Panc1 (cell line): ENCODE measurements at regions not wholly inside any gene's neighbourhood (a gene's known extent, or its start where the extent isn't known, plus 50 kb on each side); places are given as distances from the start of the nearest gene placed in this dataset.
"Not testable (repeated sequence)": the region's sequence is repeated elsewhere in the genome, so short reads cannot be mapped to it uniquely, and the experiment has no call there.

Experiments used
- ATAC-seq: fragments of 200-7000 bp; cut with Tn5 transposase; 2 replicates; pipeline ENCODE4 v1.9.1; 2020; ENCODE audit warnings: mild to moderate bottlenecking, moderate library complexity
- BruUV-seq: library from RNA; stranded (reverse); fragments of 400-500 nt; replicated peaks from 2 replicates; lab custom pipeline; 2021; lab: Mats Ljungman, UMichigan
- CTCF ChIA-PET: fragments of 300-600 bp; sonication (Branson Sonifier 250); formaldehyde crosslinking; loops from one replicate; lab custom pipeline; 2022; ENCODE audit warnings: antibody characterized with exemption; lab: Charles Lee
- POLR2A ChIA-PET: fragments of 300-600 bp; sonication (Branson Sonifier 250); formaldehyde crosslinking; loops from one replicate; lab custom pipeline; 2022; ENCODE audit warnings: antibody characterized with exemption; lab: Charles Lee
- DNase-seq: peaks from one replicate; pipeline ENCODE4 v3.0.0-alpha.2; 2010; ENCODE audit warnings: low read depth, low spot score
- H3K27ac ChIP-seq: 2 replicates; pipeline ENCODE4 v1.5.1; 2011; ENCODE audit warnings: mild to moderate bottlenecking, low read length, inconsistent platforms
- H3K27me3 ChIP-seq: fragments of 200-500 bp; sonication (Bioruptor generic); 2 replicates; pipeline ENCODE4 v1.6.0; 2014; ENCODE audit warnings: low read length, inconsistent platforms; ENCODE audit not compliant: control insufficient read depth, insufficient read depth
- H3K36me3 ChIP-seq: fragments of 200-500 bp; sonication (Bioruptor generic); 2 replicates; pipeline ENCODE4 v1.5.1; 2014; ENCODE audit warnings: inconsistent platforms, mild to moderate bottlenecking, low read length, moderate library complexity; ENCODE audit not compliant: control insufficient read depth, insufficient read depth
- H3K4me1 ChIP-seq: 2 replicates; pipeline ENCODE4 v1.5.1; 2011; ENCODE audit warnings: inconsistent platforms, mild to moderate bottlenecking, low read length, moderate library complexity; ENCODE audit not compliant: control insufficient read depth, insufficient read depth
- H3K4me3 ChIP-seq, 2 experiments: 2 replicates each; pipeline ENCODE4 v1.5.1; 2011 to 2012; ENCODE audit warnings: low read depth in 2 of 2, low read length in 2 of 2, mild to moderate bottlenecking in 2 of 2, inconsistent platforms in 1 of 2, moderate library complexity in 1 of 2
- H3K9me3 ChIP-seq: fragments of 200-500 bp; sonication (Bioruptor generic); 2 replicates; pipeline ENCODE4 v1.5.1; 2014; ENCODE audit warnings: low read depth, mild to moderate bottlenecking, inconsistent platforms, low read length, moderate library complexity; ENCODE audit not compliant: control insufficient read depth, insufficient read depth
- POLR2AphosphoS5 ChIP-seq: IDR thresholded peaks from 2 replicates; pipeline ENCODE4 v1.6.1; 2012; ENCODE audit warnings: mild to moderate bottlenecking, low read depth, low read length, moderate library complexity
- SIN3A ChIP-seq: IDR thresholded peaks from 2 replicates; pipeline ENCODE4 v1.6.1; 2012; ENCODE audit warnings: low read depth, mild to moderate bottlenecking, low read length, moderate library complexity, borderline replicate concordance; ENCODE audit not compliant: insufficient read depth
- TCF7L2 ChIP-seq: IDR thresholded peaks from 2 replicates; pipeline ENCODE4 v1.6.1; 2011; ENCODE audit warnings: mild to moderate bottlenecking, low read depth, low read length, inconsistent platforms
- in situ Hi-C: cut with HindIII; loops from 2 replicates; pipeline ENCODE4 v1.10.0; 2016; ENCODE audit warnings: low sequenced_read_pairs, low pct_unique_long_range_greater_than_20kb
- intact Hi-C: fragments of 100-400 bp; cut with micrococcal nuclease; formaldehyde crosslinking; loops from one replicate; pipeline ENCODE4 v1.10.0; 2022; ENCODE audit not compliant: unreplicated experiment
- TF ChIP-seq, protein P1 (sequence below), 2 experiments: IDR thresholded peaks; 2 replicates each; pipeline ENCODE4 v1.6.1; 2011 to 2012; ENCODE audit warnings: low read depth in 2 of 2, control low read depth in 1 of 2, low read length in 1 of 2, mild to moderate bottlenecking in 1 of 2, moderate library complexity in 1 of 2; ENCODE audit not compliant: insufficient read depth in 1 of 2
- TF ChIP-seq, protein P2 (sequence below): fragments of 450-650 bp; IDR thresholded peaks from 2 replicates; pipeline ENCODE4 v1.5.1; 2017; ENCODE audit warnings: mild to moderate bottlenecking

DNA sequence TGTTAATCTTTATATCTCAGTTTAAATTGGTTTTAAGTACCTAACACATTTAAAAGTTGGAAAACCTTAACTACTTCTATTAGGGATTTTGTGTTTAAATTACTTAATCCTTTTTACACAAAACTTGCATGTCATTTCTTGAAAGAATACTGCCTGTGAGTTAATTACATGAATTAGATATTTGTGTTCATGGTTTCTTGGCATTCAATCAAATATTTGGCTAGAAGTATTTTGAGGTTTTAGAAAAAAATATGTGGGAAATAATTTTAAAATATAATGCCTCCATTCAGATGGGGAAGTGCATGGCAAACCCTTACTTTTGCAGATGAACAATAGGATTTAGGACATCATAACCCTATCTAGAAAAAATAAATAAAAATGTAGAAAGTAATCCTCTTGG lies 186.5 kb upstream of the SEMA3E start:
- no peak for TF ChIP-seq TCF7L2
- no peak for TF ChIP-seq SIN3A
- TF ChIP-seq, protein P1, sequence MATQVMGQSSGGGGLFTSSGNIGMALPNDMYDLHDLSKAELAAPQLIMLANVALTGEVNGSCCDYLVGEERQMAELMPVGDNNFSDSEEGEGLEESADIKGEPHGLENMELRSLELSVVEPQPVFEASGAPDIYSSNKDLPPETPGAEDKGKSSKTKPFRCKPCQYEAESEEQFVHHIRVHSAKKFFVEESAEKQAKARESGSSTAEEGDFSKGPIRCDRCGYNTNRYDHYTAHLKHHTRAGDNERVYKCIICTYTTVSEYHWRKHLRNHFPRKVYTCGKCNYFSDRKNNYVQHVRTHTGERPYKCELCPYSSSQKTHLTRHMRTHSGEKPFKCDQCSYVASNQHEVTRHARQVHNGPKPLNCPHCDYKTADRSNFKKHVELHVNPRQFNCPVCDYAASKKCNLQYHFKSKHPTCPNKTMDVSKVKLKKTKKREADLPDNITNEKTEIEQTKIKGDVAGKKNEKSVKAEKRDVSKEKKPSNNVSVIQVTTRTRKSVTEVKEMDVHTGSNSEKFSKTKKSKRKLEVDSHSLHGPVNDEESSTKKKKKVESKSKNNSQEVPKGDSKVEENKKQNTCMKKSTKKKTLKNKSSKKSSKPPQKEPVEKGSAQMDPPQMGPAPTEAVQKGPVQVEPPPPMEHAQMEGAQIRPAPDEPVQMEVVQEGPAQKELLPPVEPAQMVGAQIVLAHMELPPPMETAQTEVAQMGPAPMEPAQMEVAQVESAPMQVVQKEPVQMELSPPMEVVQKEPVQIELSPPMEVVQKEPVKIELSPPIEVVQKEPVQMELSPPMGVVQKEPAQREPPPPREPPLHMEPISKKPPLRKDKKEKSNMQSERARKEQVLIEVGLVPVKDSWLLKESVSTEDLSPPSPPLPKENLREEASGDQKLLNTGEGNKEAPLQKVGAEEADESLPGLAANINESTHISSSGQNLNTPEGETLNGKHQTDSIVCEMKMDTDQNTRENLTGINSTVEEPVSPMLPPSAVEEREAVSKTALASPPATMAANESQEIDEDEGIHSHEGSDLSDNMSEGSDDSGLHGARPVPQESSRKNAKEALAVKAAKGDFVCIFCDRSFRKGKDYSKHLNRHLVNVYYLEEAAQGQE (IDR thresholded peaks at IDR 0.05; ENCODE audit: insufficient read depth in 1 of 2, low read depth in 2 of 2, low read length in 1 of 2) = no peak
- TF ChIP-seq, protein P2, sequence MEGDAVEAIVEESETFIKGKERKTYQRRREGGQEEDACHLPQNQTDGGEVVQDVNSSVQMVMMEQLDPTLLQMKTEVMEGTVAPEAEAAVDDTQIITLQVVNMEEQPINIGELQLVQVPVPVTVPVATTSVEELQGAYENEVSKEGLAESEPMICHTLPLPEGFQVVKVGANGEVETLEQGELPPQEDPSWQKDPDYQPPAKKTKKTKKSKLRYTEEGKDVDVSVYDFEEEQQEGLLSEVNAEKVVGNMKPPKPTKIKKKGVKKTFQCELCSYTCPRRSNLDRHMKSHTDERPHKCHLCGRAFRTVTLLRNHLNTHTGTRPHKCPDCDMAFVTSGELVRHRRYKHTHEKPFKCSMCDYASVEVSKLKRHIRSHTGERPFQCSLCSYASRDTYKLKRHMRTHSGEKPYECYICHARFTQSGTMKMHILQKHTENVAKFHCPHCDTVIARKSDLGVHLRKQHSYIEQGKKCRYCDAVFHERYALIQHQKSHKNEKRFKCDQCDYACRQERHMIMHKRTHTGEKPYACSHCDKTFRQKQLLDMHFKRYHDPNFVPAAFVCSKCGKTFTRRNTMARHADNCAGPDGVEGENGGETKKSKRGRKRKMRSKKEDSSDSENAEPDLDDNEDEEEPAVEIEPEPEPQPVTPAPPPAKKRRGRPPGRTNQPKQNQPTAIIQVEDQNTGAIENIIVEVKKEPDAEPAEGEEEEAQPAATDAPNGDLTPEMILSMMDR = no peak
- no peaks in the 10 kb centered on the region for H3K36me3 ChIP-seq
- no peaks in the 10 kb centered on the region for H3K27me3 ChIP-seq
- H3K4me1 ChIP-seq = no peaks in the 10 kb centered on the region
- ATAC-seq (no peak), DNase-seq (no peak)
- ChIA-PET POLR2A (no interaction called here), CTCF (no interaction called here)
- no peak overlapping the region for H3K4me3 ChIP-seq
- no TSS peak for BruUV-seq
- no peaks in the 10 kb centered on the region for H3K9me3 ChIP-seq
- intact Hi-C loops = no loop called here
- H3K27ac ChIP-seq = no peak overlapping the region
- in situ Hi-C loops = no loop called here

DNA sequence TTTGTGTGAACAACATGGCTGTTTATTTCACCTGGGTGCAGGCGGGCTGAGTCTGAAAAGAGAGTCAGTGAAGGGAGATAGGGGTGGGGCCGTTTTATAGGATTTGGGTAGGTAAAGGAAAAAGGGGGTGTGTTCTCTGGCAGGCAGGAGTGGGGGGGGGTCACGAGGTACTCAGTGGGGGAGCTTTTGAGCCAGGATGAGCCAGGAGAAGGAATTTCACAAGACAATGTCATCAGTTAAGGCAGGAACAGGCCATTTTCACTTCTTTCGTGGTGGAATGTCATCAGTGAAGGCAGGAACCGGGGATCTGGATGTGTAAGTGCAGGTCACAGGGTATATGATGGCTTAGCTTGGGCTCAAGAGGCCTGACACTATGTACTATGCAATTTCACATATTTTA lies 184.8 kb upstream of the SEMA3E start:
- H3K27ac ChIP-seq, H3K36me3 ChIP-seq, H3K4me1 ChIP-seq, H3K4me3 ChIP-seq, BruUV-seq, in situ Hi-C loops, ATAC-seq, DNase-seq, CTCF ChIA-PET, H3K27me3 ChIP-seq, intact Hi-C loops, H3K9me3 ChIP-seq, POLR2A ChIA-PET: not testable (repeated sequence)

DNA sequence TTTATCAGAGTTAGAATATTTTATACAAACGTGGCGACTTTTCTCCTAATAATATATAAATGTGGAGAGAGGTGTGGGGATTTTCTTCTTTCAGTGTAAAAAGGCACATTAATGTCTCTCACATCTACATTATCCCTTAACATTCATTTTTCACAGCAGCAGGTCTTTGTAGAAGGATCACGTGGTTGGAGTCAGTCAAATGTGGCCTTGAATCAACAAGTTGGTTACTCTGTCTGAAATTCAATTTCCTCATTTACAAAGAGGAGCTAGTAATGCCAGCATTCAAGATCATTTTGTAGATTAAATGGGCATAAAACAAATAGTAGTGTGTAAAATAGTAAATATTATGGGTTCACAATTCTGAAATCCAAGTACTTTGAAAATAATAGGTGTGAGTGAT lies 183.1 kb upstream of the SEMA3E start:
- in situ Hi-C loops = no loop called here
- Histone ChIP-seq H3K27ac (no peak overlapping the region), H3K9me3 (no peaks in the 10 kb centered on the region), H3K36me3 (no peaks in the 10 kb centered on the region), H3K4me3 (no peak overlapping the region), H3K4me1 (no peaks in the 10 kb centered on the region), H3K27me3 (no peaks in the 10 kb centered on the region)
- TF ChIP-seq, protein P2 = no peak
- TF ChIP-seq POLR2AphosphoS5 (no peak), SIN3A (no peak), TCF7L2 (no peak)
- TF ChIP-seq, protein P1 (IDR thresholded peaks at IDR 0.05; ENCODE audit: insufficient read depth in 1 of 2, low read depth in 2 of 2, low read length in 1 of 2) = no peak
- POLR2A ChIA-PET = no interaction called here
- no peak for DNase-seq
- CTCF ChIA-PET = no interaction called here
- intact Hi-C loops = no loop called here
- ATAC-seq = no peak
- BruUV-seq = no TSS peak
